ENCODE measurements at regions not wholly inside any gene's neighbourhood (a gene's known extent, or its start where the extent isn't known, plus 50 kb on each side); places are given as distances from the start of the nearest gene placed in this dataset.

DNA sequence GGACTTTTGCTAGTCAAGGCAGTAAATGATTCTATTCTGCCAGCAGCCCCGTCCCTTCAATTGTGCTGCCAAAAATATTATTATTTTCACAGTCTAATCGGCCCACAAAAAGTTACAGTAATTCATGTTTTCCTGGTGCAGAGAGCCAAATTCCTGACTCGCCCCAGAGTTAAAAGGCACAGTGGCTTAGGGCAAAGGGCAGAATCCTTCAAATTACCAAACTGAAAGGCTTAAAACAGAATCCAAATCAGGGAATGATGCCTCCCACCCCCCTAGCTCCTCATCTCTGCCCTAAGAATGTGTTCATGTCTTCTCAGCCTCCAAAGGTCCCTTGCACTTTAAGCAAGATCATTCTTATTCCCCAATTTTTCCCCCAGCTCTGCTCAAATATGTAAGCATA, 477.8 kb upstream of the PROK2 start:
- POLR2A ChIA-PET = no interaction called here
- in situ Hi-C loops (cut with HindIII; ENCODE audit: low pct_unique_long_range_greater_than_20kb, low sequenced_read_pairs) (no loop called here), intact Hi-C loops (cut with micrococcal nuclease; ENCODE audit: unreplicated experiment) (no loop called here)
- Histone ChIP-seq H3K9me3 (ENCODE audit: control insufficient read depth, insufficient read depth, low read depth, low read length) (no peaks in the 10 kb centered on the region), H3K27me3 (ENCODE audit: control insufficient read depth, insufficient read depth, low read length) (no peaks in the 10 kb centered on the region), H3K36me3 (ENCODE audit: control insufficient read depth, insufficient read depth, low read length) (no peaks in the 10 kb centered on the region), H3K4me1 (ENCODE audit: control insufficient read depth, insufficient read depth, low read length) (no peaks in the 10 kb centered on the region), H3K27ac (ENCODE audit: low read length) (no peak overlapping the region), H3K4me3 (ENCODE audit: low read depth in 2 of 2, low read length in 2 of 2) (no peak overlapping the region)
- CTCF ChIA-PET = no interaction called here
- ATAC-seq (no peak), DNase-seq (ENCODE audit: low read depth, low spot score) (no peak)
- BruUV-seq (replicated peaks) = no TSS peak
- TF ChIP-seq POLR2AphosphoS5 (IDR thresholded peaks at IDR 0.05; ENCODE audit: low read depth, low read length) (no peak), CTCF (IDR thresholded peaks at IDR 0.05) (no peak), TCF7L2 (IDR thresholded peaks at IDR 0.05; ENCODE audit: low read depth, low read length) (no peak), SIN3A (IDR thresholded peaks at IDR 0.05; ENCODE audit: borderline replicate concordance, insufficient read depth, low read depth, low read length) (no peak)
- TF ChIP-seq, protein P1, sequence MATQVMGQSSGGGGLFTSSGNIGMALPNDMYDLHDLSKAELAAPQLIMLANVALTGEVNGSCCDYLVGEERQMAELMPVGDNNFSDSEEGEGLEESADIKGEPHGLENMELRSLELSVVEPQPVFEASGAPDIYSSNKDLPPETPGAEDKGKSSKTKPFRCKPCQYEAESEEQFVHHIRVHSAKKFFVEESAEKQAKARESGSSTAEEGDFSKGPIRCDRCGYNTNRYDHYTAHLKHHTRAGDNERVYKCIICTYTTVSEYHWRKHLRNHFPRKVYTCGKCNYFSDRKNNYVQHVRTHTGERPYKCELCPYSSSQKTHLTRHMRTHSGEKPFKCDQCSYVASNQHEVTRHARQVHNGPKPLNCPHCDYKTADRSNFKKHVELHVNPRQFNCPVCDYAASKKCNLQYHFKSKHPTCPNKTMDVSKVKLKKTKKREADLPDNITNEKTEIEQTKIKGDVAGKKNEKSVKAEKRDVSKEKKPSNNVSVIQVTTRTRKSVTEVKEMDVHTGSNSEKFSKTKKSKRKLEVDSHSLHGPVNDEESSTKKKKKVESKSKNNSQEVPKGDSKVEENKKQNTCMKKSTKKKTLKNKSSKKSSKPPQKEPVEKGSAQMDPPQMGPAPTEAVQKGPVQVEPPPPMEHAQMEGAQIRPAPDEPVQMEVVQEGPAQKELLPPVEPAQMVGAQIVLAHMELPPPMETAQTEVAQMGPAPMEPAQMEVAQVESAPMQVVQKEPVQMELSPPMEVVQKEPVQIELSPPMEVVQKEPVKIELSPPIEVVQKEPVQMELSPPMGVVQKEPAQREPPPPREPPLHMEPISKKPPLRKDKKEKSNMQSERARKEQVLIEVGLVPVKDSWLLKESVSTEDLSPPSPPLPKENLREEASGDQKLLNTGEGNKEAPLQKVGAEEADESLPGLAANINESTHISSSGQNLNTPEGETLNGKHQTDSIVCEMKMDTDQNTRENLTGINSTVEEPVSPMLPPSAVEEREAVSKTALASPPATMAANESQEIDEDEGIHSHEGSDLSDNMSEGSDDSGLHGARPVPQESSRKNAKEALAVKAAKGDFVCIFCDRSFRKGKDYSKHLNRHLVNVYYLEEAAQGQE (IDR thresholded peaks at IDR 0.05; ENCODE audit: insufficient read depth in 1 of 2, low read depth in 2 of 2, low read length in 1 of 2) = no peak

DNA sequence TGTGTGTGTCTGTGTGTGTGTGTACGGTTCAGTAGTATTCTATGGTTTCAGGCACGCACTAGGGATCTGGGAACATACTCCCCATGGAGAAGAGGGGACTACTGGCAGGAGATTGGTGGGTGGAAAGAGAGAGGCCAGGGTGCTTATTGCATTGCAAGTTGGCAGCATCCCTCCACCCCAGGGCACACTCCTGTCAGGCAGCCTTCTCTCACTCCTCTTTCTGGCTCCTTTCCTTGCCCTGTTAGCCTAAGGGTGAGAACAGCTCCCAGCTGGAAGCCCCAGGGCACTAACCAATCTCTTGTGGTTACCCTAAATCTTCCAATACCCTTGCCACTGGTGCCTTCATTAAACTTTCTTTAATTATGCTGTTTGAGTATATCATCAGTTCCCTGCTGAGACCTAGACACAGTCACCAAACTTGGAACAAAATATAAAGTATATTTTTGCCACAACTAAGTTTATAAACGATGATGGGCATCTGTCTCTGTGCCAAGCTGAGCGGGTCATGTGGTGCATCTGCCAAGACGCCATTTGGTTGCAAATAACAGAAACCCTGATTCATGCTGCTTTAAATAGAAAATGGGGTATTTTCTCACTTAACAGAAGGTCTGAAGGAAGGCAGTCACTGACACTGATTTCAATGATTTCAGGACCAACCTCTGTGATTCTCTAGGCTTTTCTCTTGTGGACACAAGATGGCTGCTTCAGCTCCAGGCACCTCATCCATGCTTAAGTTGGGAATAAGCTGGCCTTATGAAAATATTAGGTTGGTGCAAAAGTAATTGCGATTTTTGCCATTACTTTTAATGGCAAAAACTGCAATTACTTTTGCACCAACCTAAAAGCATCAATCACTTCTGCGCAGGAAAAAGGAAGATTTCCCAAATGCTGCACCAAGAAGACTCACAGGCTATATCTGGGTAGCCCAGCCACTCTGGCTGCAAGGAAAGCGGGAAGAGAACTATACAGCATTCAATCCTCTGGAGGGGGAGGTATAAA, 476.9 kb upstream of the PROK2 start:
- no TSS peak for BruUV-seq (replicated peaks)
- ChIA-PET CTCF (no interaction called here), POLR2A (no interaction called here)
- DNase-seq (ENCODE audit: low read depth, low spot score) (no peak), ATAC-seq (no peak)
- Histone ChIP-seq H3K27ac (ENCODE audit: low read length) (no peak overlapping the region), H3K4me3 (ENCODE audit: low read depth in 2 of 2, low read length in 2 of 2) (no peak overlapping the region), H3K27me3 (ENCODE audit: control insufficient read depth, insufficient read depth, low read length) (no peaks in the 10 kb centered on the region), H3K9me3 (ENCODE audit: control insufficient read depth, insufficient read depth, low read depth, low read length) (no peaks in the 10 kb centered on the region), H3K36me3 (ENCODE audit: control insufficient read depth, insufficient read depth, low read length) (no peaks in the 10 kb centered on the region), H3K4me1 (ENCODE audit: control insufficient read depth, insufficient read depth, low read length) (no peaks in the 10 kb centered on the region)
- TF ChIP-seq, protein P1 (IDR thresholded peaks at IDR 0.05; ENCODE audit: insufficient read depth in 1 of 2, low read depth in 2 of 2, low read length in 1 of 2) = no peak
- TF ChIP-seq CTCF (IDR thresholded peaks at IDR 0.05) = no peak
- no peak for TF ChIP-seq TCF7L2 (IDR thresholded peaks at IDR 0.05; ENCODE audit: low read depth, low read length)
- no peak for TF ChIP-seq POLR2AphosphoS5 (IDR thresholded peaks at IDR 0.05; ENCODE audit: low read depth, low read length)
- no peak for TF ChIP-seq SIN3A (IDR thresholded peaks at IDR 0.05; ENCODE audit: borderline replicate concordance, insufficient read depth, low read depth, low read length)
- in situ Hi-C loops (cut with HindIII; ENCODE audit: low pct_unique_long_range_greater_than_20kb, low sequenced_read_pairs) (no loop called here), intact Hi-C loops (cut with micrococcal nuclease; ENCODE audit: unreplicated experiment) (no loop called here)
